Gastrocnemius medialis (tissue), 4 donors: ENCODE measurements at regions not wholly inside any gene's neighbourhood (a gene's known extent, or its start where the extent isn't known, plus 50 kb on each side); places are given as distances from the start of the nearest gene placed in this dataset.

Source experiments
- POLR2A ChIP-seq, 2 donors: fragments of 450-650 bp; IDR thresholded peaks; one replicate each; pipeline ENCODE4 v1.6.1; 2017; ENCODE audit warnings: antibody characterized with exemption in 2 of 2, mild to moderate bottlenecking in 2 of 2, moderate library complexity in 2 of 2
- TF ChIP-seq, protein P1 (sequence below), 5 experiments: fragments of 450-650 bp in 3 of 5; fragments of 200-600 bp in 2 of 5; sonication (generic) in 2 of 5; IDR thresholded peaks in 4 of 5; conservative IDR thresholded peaks in 1 of 5; 1 replicate in 4 of 5; 2 replicates in 1 of 5; pipeline ENCODE4 v1.5.1; 2016 to 2019; ENCODE audit warnings: antibody characterized with exemption in 5 of 5, mild to moderate bottlenecking in 3 of 5, moderate library complexity in 3 of 5

DNA sequence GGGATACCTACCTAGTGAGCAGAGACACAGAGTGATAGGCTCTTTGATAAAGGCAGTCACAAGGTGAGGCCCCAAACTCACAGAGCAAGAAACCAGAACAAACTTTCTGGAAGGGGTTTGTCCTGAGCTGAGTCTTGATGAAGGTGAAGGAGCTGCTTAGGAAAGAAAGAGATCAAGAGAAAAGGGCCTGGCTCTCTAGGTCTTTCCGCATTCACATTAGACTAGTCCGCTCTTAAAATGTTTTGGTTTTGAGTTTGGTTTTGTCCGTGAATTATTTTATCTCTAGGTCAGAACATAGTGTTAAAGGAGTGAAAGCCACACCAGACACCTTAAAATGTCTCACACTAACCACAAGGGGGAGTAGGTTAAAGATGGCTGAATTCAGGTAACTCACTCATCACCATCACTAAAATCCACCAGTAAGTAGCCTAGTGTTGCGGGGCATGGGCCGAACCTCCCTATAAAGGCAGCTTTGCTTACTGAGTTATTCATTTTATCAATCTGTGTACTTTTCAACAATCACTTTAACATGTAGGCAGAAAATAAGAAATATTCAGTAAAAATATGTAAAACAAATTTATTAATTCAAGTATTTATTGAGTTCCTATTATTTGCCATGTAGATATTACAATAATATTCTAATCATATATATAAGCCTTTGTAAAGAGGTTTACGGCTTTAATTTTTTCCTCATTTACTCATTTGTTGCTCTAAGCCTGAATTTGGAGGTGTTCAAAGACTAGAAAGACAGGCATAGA lies 121.5 kb upstream of the TSC22D2 start:
- TF ChIP-seq, protein P1, sequence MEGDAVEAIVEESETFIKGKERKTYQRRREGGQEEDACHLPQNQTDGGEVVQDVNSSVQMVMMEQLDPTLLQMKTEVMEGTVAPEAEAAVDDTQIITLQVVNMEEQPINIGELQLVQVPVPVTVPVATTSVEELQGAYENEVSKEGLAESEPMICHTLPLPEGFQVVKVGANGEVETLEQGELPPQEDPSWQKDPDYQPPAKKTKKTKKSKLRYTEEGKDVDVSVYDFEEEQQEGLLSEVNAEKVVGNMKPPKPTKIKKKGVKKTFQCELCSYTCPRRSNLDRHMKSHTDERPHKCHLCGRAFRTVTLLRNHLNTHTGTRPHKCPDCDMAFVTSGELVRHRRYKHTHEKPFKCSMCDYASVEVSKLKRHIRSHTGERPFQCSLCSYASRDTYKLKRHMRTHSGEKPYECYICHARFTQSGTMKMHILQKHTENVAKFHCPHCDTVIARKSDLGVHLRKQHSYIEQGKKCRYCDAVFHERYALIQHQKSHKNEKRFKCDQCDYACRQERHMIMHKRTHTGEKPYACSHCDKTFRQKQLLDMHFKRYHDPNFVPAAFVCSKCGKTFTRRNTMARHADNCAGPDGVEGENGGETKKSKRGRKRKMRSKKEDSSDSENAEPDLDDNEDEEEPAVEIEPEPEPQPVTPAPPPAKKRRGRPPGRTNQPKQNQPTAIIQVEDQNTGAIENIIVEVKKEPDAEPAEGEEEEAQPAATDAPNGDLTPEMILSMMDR (IDR thresholded peaks at IDR 0.05 in 4 of 5, conservative IDR thresholded peaks at IDR 0.05 in 1 of 5): peak; percentile 25 to 62 (median 48)
- no peak for TF ChIP-seq POLR2A (IDR thresholded peaks at IDR 0.05)
